Bronchial epithelial cell (primary cell): ENCODE measurements at regions not wholly inside any gene's neighbourhood (a gene's known extent, or its start where the extent isn't known, plus 50 kb on each side); places are given as distances from the start of the nearest gene placed in this dataset.

ENCODE experiments used
- DNase-seq: peaks from one replicate; pipeline ENCODE4 v3.0.0-alpha.2; 2010; ENCODE audit warnings: low read depth
- FAIRE-seq: peaks from 2 replicates; lab custom pipeline; 2011; peaks lifted over from hg19 to GRCh38; lab: Jason Lieb, UNC
- H3K27me3 ChIP-seq: 2 replicates; pipeline ENCODE4 v1.5.1; 2011; ENCODE audit warnings: low read length; ENCODE audit not compliant: control insufficient read depth, insufficient read depth
- H3K36me3 ChIP-seq: 2 replicates; pipeline ENCODE4 v1.5.1; 2011; ENCODE audit warnings: low read length; ENCODE audit not compliant: control insufficient read depth, insufficient read depth
- H3K4me3 ChIP-seq: 2 replicates; pipeline ENCODE4 v1.5.1; 2011; ENCODE audit warnings: mild to moderate bottlenecking, low read depth, low read length, control low read depth
- CTCF ChIP-seq: IDR thresholded peaks from 2 replicates; pipeline ENCODE4 v1.5.1; 2011; ENCODE audit warnings: mild to moderate bottlenecking, moderate library complexity, low read length, control low read depth, inconsistent platforms; ENCODE audit not compliant: insufficient read depth, severe bottlenecking

- no peak for FAIRE-seq
- DNase-seq: no peak
These were observed 167.9 kb upstream of the SLC39A10 start for GRCh38 chr2:195489101-195489500.

GRCh38 chr2:195488567-195488966 is 168.5 kb upstream of the SLC39A10 start:
- TF ChIP-seq CTCF: no peak
- no peak for FAIRE-seq
- DNase-seq: no peak
- no peaks in the 10 kb centered on the region for H3K27me3 ChIP-seq
- no peaks in the 10 kb centered on the region for H3K36me3 ChIP-seq
- H3K4me3 ChIP-seq: no peak overlapping the region

More at GRCh38 chr2:195489101-195489500, 167.9 kb upstream of the SLC39A10 start:
- Histone ChIP-seq H3K27me3 (no peaks in the 10 kb centered on the region), H3K36me3 (no peaks in the 10 kb centered on the region), H3K4me3 (no peak overlapping the region)
- no peak for TF ChIP-seq CTCF

- Histone ChIP-seq H3K4me3 (no peak overlapping the region), H3K27me3 (no peaks in the 10 kb centered on the region), H3K36me3 (no peaks in the 10 kb centered on the region)
- FAIRE-seq (no peak), DNase-seq (peak; percentile 67)
- no peak for TF ChIP-seq CTCF
These were observed 169.9 kb upstream of the SLC39A10 start for GRCh38 chr2:195486987-195487644.

- Histone ChIP-seq H3K36me3 (no peaks in the 10 kb centered on the region), H3K4me3 (no peak overlapping the region), H3K27me3 (no peaks in the 10 kb centered on the region)
- TF ChIP-seq CTCF: no peak
- DNase-seq: no peak
- FAIRE-seq: no peak
These were observed 170.5 kb upstream of the SLC39A10 start for GRCh38 chr2:195486520-195486919.

GRCh38 chr2:195482010-195482409 is 175.0 kb upstream of the SLC39A10 start:
- FAIRE-seq: no peak
- no peaks in the 10 kb centered on the region for H3K27me3 ChIP-seq
- H3K36me3 ChIP-seq: no peaks in the 10 kb centered on the region
- no peak for TF ChIP-seq CTCF
- no peak for DNase-seq
- H3K4me3 ChIP-seq: no peak overlapping the region

- H3K36me3 ChIP-seq: no peaks in the 10 kb centered on the region
- FAIRE-seq: no peak
- no peaks in the 10 kb centered on the region for H3K27me3 ChIP-seq
- DNase-seq: no peak
- no peak for TF ChIP-seq CTCF
- H3K4me3 ChIP-seq: no peak overlapping the region
These were observed 176.9 kb upstream of the SLC39A10 start for GRCh38 chr2:195480121-195480520.
